Tibial nerve (tissue), 4 donors: ENCODE measurements at regions not wholly inside any gene's neighbourhood (a gene's known extent, or its start where the extent isn't known, plus 50 kb on each side); places are given as distances from the start of the nearest gene placed in this dataset.

Experiments used
- EP300 ChIP-seq, 2 donors: sonication (generic); formaldehyde crosslinking; IDR thresholded peaks; one replicate each; pipeline ENCODE4 v1.6.1; 2017; ENCODE audit warnings: antibody characterized with exemption in 2 of 2, mild to moderate bottlenecking in 1 of 2
- POLR2A ChIP-seq, 2 donors: fragments of 450-650 bp; IDR thresholded peaks; one replicate each; pipeline ENCODE4 v1.6.1; 2017; ENCODE audit warnings: antibody characterized with exemption in 2 of 2, mild to moderate bottlenecking in 2 of 2, moderate library complexity in 2 of 2
- TF ChIP-seq, protein P1 (sequence below), 5 experiments: fragments of 200-600 bp in 3 of 5; fragments of 450-650 bp in 2 of 5; sonication (generic) in 3 of 5; IDR thresholded peaks; one replicate each; pipeline ENCODE4 v1.5.1; 2016 to 2019; ENCODE audit warnings: antibody characterized with exemption in 5 of 5, mild to moderate bottlenecking in 3 of 5, moderate library complexity in 2 of 5

DNA sequence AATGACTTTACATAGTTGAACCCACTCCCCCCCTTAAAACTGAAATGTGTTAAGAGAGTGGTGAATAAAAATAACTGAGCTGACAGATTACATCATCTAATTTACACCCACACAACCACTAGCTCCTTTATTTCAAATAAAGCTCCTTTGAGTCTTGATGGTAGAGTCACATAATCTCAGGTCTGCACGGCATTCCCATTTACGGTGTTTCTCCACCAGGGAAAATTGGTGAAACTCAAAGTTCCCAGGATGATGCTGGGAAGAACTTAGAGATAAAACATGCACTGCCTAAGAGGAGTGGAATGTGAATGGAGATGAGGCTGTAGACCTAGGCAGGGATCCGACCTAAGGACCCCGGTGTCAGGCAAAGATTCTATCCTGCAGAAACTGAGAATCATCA is 727.8 kb upstream of the ADAMTS5 start:
- TF ChIP-seq POLR2A (IDR thresholded peaks at IDR 0.05), result no peak
- TF ChIP-seq, protein P1, sequence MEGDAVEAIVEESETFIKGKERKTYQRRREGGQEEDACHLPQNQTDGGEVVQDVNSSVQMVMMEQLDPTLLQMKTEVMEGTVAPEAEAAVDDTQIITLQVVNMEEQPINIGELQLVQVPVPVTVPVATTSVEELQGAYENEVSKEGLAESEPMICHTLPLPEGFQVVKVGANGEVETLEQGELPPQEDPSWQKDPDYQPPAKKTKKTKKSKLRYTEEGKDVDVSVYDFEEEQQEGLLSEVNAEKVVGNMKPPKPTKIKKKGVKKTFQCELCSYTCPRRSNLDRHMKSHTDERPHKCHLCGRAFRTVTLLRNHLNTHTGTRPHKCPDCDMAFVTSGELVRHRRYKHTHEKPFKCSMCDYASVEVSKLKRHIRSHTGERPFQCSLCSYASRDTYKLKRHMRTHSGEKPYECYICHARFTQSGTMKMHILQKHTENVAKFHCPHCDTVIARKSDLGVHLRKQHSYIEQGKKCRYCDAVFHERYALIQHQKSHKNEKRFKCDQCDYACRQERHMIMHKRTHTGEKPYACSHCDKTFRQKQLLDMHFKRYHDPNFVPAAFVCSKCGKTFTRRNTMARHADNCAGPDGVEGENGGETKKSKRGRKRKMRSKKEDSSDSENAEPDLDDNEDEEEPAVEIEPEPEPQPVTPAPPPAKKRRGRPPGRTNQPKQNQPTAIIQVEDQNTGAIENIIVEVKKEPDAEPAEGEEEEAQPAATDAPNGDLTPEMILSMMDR (IDR thresholded peaks at IDR 0.05), result no peak
- TF ChIP-seq EP300 (IDR thresholded peaks at IDR 0.05), result no peak
